ENCODE measurements at regions not wholly inside any gene's neighbourhood (a gene's known extent, or its start where the extent isn't known, plus 50 kb on each side); places are given as distances from the start of the nearest gene placed in this dataset.

DNA sequence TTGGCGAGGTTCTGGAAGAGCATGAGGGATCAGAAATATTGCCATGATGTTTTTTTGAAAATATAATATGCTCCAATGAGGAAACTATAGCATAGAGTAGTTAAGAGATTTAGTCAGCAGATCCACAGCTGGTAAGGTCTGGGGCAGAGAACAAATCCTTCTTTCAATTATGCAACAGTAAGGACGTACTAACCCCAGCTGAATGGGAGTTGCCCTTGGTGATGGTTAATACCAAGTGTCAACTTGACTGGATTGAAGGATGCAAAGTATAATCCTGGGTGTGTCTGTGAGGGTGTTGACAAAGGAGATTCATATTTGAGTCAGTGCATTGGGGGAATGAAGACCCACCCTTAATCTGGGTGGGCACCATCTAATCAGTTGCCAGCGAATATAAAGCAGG, 745.5 kb upstream of the NRSN1 start:
- no peak for DNase-seq

DNA sequence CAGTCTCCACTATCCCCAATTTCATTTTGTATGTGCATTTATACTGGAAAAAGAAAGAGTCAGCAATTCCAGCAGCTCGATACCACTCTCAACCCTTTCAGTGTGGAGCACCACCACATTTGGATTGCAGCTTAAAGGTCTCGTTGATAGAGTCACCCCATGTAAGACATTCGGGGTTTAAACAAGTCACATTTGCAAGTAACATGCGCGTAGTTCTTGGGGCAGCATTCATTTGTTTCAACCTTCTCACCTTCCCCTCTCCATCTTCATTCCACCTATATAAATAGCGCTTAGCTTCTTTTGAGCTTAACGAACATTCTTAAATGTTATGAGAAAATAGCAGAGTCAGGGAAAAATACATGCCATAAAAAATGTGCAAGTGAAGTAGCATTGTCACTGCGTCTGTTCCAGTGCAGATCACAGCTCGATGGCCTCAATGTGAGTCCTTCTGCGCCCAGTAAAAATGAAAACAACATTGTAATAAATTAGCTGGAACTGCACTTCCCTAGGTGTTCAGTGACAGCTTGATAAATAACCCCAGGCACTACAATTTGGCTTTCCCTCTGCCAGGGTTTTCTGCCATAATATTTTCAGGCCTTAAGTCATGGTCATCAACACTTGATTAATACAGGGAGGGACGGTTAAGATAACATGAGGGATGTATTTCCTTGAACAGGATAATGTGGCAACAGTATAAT, 737.8 kb upstream of the NRSN1 start:
- no peak for DNase-seq

DNA sequence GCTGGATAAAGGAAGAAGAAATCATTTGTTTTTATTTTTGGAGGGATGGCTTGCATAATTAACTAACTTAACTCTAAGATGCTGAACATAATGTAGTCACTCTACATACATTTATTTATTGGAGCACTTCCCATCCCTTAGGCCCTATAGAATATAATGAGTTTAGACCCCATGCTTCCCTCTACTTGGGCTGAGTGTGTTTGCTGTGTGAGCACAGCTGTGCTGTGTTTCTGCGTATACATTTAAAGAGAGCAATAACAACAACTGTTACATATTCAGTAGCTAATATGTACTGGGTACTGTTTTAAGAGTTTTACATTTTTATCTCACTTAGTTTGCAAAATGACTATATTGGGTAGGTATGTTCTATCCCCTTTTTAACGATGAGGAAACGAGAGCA, 736.6 kb upstream of the NRSN1 start:
- DNase-seq: no peak

DNA sequence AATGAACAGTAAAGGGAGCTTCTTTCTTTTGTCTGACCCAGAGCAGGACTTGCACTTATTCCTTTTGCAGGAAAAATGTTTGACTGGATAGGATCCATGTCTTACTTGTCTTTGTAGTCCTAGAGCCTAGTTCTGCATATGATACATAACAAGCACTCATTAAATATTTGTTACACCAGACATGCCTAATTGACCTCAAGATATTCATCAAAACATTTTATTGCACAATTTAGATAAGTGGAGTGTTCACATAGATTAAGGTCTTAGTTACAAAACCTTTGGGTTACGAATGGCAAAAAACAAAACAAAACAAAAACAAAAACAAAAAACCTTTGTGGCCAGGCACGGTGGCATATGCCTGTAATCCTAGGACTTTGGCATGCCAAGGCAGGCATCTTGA, 735.8 kb upstream of the NRSN1 start:
- DNase-seq: no peak

DNA sequence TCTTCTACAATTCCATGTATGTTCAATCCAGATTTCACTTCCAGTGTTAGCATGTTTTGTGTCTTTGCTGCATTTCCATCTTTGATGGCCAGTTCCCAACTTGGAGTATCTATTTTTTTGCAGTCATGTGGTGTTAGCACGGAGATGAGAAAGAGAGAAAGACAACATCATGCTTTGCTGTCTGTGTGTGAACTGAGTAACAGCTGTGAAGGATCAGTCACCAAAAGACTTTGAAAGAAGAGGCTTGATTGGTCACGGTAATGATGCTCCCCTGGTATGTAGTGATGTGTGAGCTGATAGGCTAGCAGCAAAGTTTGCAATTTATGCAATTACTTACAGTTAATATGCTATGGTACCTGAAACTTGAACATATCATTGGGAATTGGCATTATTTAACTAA, 731.3 kb upstream of the NRSN1 start:
- DNase-seq: peak; percentile 17

DNA sequence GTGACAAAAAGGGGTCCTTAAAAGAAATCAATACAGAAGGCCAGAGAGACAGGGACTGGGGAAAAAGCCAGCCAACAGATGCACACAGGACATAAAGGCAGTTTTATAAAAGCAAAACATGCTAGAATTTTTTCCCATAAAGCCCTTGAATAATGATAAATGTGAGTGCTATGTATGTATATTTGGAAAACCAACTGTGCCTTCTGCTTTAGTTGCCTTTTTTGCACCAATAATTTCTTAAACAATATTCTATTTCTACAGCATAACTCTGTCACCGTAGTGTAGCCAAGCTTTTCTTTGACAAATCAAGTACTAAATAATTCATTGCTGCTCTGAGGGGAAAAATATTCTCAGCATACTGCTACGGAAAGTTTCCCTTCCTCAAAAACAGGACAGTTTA, 730.6 kb upstream of the NRSN1 start:
- no peak for DNase-seq

DNA sequence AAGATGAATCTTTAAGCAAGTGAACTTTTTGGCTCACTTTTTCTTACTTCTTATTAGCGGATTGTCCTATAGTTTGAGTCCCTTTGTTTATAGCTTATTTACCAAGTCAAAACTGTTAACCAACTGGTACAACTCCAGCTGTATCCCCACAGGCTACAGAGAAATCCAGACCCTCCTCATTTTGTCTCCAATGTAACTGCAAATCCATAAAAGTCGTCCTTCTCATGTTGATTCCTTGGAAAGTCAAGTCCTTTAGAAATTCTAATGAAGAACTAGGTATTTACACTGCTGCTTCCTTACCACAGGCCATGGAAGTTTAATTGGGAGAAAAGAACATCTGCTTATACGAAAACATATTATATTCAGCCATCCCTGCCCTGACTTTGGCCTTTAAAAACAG, 729.1 kb upstream of the NRSN1 start:
- no peak for DNase-seq

DNA sequence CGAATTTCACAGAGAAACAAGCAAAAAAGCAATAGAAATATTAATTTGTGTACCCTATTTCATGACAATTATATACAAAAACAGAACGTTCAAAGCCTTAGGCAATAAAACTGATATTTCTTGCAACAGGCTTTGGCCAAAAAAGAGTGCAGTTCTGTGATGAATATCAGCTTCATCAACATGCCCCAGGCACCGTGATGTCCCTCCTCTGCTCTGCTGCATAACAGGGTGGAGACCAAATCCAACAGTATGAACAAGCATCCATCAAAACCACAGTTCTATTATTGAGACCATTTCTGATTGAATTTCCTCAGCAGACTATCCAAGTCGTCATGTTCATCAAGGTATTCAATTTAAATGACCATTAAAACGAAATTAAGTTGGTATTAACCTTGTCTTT, 722.6 kb upstream of the NRSN1 start:
- no peak for DNase-seq

DNA sequence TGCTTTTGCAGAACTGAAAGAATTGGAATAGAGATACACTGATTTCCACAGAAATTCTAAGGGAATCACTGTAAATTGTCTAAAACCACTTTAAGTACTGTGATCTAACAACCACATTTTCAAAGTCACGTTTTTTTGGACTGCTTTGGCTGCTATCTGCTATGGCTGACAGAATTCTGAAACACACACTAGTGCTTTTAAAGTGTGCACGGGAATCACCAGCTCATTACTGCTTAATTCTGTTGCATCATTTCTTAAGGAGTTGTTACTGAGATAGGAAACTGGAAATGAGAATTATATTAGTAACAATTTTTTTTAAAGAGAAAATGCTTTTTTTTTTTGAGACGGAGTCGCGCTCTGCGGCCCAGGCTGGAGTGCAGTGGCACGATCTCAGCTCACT, 716.5 kb upstream of the NRSN1 start:
- no peak for DNase-seq

DNA sequence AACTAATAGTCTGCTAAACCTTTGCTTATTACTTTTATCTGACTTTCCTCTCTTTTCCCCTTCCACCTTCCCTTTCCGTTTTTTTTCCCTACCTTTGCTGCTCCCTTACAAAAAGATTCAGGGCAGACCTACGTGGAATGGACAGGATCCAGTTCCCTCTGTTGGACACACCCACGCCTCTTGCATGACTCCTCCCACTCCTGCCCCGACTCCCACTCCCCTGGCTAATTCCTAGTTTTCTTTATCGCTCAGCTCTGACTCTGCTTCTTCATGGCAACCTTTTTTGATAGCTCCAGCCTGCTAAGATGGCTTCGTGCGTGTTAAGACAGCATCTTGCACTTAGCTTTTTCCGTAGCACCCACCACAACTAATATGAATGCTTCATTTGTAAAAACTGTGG, 715.6 kb upstream of the NRSN1 start:
- DNase-seq: no peak

DNA sequence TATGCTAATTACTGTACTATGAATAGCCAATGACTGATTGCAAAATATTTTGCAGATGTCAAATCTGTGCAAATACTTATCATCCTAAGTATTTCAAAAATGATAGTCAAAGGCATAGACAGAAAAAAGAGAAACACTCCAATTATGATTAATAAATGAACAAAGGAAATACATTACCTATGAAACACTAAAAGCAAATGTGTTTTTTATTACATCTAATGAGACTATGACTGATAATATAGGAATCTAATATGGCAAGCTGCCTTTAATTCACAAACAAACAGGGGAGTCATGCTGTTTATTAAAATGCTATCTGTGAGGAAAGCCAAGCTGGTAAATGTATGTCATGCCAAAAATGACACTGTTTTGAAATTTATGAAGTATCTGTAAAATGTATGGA, 713.2 kb upstream of the NRSN1 start:
- DNase-seq: peak; percentile 25

DNA sequence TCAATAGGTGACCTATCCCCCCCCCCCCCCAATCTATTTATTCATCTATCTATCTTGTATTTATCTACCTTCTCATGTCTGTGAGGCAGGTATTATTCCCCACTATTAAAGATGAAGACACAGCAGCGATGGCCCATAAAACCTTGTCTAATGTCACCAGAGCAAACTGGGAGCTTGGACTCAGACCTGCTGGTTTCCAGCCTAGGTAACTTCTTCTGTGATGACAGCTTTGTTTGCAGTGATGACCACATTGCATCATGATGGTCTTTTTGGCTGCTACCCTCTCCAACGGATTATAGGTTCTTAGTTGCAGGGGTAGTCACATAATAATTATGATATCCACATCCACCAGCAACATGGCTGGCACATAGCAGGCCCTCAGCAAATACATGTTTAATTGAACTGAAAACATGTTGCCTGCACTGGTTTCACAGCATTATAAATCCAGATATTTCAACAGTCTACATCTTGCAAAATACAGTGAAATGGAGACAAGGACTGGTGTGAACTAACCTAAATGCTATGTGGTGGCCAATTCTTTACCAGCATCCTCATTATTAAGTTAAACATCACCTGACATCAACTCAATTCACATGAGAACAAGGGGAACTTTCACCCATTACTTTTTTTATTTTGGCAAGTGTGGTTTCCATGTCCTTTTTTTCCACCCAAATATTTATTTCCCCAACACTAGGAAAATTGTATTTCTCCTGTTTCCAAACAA, 712.5 kb upstream of the NRSN1 start:
- DNase-seq: peak; percentile 64

DNA sequence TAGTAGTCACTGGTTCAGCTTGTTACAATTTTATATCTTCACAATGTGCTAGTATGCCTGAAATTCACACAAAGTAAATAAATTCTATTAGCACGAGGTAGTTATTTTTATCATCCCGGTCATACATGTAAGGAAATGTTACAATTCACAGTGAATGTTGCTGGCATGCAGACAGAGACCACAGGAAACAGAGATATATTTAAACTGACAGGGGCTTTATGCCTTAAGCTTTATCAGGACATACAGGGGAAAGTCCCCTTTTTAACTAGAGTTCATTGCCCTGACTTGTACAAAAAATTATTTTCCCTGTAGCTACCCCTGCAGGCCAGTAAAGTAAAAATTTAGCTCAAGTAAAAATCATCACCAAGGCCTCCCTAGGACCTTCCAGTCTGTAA, 712.0 kb upstream of the NRSN1 start:
- peak; percentile 91 for DNase-seq

DNA sequence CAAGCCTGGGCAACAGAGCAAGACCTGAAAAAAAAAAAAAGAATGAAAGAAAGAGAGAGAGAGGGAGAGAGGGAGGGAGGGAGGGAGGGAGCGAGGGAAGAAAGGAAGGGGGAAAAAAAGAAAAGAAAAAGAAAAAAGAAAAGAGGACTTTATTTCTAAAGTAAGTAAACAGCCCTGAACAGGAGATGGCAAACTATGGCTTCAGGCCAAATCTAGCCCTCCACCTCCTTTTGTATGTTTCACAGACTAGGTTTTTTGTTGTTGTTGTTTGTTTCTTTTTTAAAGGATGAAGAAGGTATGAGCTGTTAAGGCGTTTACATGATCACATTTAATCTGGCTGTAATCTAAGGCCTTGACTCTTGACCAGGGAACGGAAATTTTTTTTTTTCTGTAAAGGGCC, 711.1 kb upstream of the NRSN1 start:
- DNase-seq: no peak

DNA sequence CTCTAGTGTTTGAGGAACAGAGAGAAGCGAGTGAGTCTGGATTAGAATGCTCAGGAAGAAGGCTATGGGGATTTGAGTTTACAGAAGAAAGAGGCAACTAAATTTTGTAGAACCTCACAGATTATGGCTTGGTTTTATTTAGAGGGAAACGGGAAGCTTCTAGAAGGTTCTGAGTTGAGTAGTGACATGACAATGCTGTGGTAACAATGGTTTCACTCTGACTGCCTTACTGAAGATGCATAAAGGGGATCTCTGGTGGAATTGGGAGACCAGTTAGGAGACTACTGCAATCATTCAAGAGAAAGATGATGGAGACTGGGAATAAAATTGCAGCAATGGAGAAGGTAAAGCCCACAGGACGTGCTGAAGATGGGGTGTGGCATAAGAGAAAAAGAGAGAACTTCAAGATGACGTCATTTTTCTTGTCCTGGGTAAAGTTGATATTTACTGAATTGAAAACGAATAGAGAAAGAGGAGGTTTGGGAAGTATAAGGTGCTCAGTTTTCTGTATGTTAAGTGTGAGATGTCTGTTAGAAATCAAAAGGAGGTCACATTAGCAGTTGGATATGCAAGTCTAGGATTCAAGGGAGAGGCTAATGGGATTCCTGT, 710.1 kb upstream of the NRSN1 start:
- no peak for DNase-seq

DNA sequence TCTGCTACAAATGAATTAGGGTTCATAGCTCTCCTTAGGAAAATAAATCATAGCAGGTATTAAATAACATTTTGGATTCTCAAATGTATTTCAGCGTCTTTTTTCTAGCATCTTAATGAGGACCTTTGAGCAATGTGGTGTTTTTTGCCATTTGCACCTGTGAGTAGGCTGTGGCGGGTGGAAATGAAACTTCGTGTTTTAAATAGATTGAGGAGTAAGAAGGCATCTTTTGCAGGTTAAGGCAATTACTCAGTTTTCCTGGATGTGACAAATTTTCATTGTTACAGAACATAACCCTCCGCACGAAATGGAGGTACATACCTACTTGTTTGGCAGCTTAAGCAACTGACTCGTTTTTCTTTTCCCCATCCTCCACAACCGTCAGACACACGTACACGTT, 708.9 kb upstream of the NRSN1 start:
- DNase-seq: no peak

DNA sequence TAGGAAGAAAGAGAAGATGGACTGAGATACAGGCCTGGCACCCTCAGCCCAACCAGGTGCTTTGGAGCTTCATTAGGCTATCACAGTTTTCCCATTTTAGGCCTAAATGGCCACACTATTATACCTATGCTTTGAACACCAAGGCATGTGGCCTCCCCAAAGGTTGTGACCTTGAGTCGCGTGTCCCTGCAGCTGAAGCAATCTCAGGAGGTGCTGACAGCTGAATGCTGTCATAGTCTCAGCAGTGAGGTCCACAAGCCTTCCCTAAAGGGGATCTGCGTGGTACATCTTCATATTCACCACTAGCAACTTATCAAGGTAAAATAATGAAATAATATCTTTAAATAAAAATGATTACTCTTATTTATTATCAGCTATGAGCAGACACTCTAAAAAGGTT, 707.9 kb upstream of the NRSN1 start:
- no peak for DNase-seq

DNA sequence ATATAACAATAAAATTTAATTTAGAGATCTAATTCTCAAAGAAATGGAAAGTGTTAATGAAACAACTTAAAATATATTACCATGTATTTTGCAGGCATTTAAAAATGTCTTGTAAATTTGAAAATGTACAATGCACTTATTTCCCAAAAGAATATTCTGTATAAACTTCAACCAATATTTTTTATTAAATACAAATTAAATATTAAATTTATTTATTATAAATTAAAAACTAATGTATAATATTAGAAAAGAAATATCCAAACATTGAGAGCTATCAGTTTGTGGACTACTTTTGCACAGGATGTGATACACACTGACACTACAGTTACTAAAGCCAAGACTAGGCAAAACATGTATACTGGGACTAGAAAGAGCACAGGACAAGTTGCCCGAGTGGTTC, 707.0 kb upstream of the NRSN1 start:
- DNase-seq: no peak

DNA sequence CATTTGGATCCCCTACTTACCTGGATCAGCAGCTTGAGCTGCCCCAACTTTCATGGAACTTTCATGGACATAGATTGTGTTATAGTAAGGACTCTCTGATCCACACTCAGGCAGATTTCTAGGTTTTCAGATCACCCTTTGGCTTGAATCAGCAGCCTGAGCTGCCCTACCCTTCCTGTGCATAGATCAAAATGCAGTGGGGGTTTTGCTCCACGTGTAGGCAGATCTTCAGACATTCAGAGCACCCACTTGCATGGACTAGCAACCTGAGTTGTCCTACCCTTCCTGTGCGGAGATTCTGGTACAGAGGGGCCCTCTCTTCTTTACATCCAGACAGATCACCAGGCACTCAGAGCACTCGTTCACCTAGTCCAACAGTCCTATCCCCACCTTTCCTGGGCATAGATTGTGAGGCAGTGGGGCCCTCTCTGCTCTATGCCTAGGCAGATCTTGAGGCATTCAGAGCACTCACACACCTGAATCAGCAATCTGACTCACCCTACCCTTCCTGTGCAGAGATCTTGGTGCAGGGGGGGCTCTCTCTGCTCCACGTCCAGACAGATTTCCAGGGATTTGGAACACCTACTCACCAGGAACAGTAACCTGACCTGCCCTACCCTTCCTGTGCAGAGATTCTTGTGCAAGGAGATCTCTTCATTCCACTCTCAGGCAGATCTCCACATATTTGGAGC, 705.2 kb upstream of the NRSN1 start:
- no peak for DNase-seq

DNA sequence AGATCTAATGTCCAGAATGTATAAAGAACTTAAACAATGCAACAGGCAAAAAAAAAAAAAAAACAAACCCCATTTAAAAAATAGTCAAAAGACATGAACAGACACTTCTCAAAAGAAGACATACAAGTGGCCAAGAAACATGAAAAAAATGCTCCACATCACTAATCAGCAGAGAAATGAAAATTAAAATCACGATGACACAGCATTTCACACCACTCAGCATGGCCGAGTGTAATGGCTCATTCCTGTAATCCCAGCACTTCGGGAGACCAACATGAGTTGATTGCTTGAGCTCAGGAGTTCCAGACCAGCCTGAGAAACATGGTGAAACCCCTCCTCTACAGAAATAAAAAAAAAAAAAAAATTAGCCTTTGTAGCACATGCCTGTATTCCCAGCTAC, 701.4 kb upstream of the NRSN1 start:
- DNase-seq: no peak

DNA sequence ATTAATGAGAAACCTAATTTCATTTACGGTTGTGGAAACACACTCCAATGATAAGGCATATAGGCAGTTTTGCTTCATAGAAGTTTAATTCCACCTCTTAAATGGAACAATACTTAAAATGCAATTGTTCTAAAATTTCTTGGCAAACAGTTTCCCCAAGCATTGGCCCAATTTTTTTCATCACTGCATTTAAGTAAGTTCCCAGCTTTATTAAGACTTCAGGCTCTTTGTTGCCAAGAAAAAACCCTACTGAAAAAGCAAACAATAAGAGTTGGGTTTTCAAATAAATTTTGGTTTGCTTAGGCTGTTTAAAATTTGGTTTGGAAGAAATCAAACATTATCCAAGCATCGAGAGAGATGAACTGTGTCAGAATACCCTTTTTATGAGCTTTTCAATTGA, 690.9 kb upstream of the NRSN1 start:
- DNase-seq: no peak

DNA sequence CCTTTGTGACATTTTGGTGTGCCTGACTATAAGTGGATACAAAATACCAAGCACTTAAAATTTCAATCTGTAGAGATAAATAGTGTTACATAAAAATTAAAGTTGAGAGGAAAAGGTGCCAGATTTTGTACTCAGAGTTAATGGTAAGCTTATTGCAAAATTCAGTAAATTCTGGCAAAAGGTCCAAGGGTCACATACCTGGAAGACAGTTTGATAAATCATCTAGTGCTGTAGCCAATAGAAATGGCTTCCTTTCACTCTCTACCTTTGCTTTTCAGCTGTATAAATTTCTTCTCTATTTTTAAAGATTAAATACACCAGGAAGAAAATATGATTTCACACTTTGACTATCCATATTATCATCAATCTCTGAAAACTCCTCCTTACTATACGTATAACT, 690.2 kb upstream of the NRSN1 start:
- DNase-seq: no peak

DNA sequence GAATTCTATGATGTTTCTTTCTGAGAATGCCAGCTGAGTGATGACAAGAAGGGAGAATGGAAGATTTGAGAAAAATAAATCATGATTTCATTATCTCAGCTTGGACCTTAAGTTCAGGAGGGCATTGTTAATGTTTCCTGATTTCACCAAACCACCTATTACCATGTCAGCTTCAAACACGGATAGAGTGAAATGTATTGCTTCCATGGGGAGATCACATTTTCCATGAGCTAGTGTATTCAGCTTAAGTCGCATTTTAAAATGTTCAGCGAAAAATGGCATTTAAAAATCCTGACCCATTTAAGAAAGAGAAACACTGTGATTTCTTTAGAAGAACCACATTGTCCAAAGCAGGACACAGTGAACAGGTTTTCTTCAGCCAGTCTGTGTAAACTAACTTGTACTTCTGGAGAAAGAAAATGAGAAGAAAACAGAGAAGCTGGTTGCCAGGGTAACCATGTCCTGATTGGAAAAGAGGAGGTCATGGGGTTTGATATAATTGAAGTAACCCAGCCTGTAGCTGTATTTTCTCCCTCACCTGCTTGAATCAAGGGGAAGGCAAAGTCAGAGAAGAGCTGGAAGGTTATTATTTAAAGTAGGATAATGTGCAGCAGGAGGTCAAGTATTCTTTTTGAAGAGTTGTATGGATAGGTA, 684.1 kb upstream of the NRSN1 start:
- no peak for DNase-seq
